NCI-H748 (cell line): ENCODE measurements at regions not wholly inside any gene's neighbourhood (a gene's known extent, or its start where the extent isn't known, plus 50 kb on each side); places are given as distances from the start of the nearest gene placed in this dataset.
A peak's percentile ranks its signal among the peaks of the same experiment; 100 is the strongest.

ENCODE experiments used
- DNase-seq: peaks from one replicate; lab custom pipeline; 2025; ENCODE audit not compliant: unreplicated experiment; lab: John Stamatoyannopoulos, UW

GRCh38 chr15:96882121-96882772, 551.7 kb downstream of the NR2F2 start:
- DNase-seq = no peak

- no peak for DNase-seq
These were observed 557.2 kb downstream of the NR2F2 start for GRCh38 chr15:96887730-96888129.

- DNase-seq = no peak
These were observed 558.3 kb downstream of the NR2F2 start for GRCh38 chr15:96888764-96889163.

- no peak for DNase-seq
These were observed 559.4 kb downstream of the NR2F2 start for GRCh38 chr15:96889734-96890480.

- no peak for DNase-seq
These were observed 560.5 kb downstream of the NR2F2 start for GRCh38 chr15:96891046-96891445.

- DNase-seq = peak; percentile 60
These were observed 562.8 kb downstream of the NR2F2 start for GRCh38 chr15:96893159-96893906.

GRCh38 chr15:96894659-96895058, 564.2 kb downstream of the NR2F2 start:
- no peak for DNase-seq

- no peak for DNase-seq
These were observed 566.3 kb downstream of the NR2F2 start for GRCh38 chr15:96896766-96897165.

- no peak for DNase-seq
These were observed 583.6 kb downstream of the NR2F2 start for GRCh38 chr15:96914081-96914480.

- no peak for DNase-seq
These were observed 586.2 kb downstream of the NR2F2 start for GRCh38 chr15:96916750-96917149.

GRCh38 chr15:96924570-96924969, 594.1 kb downstream of the NR2F2 start:
- no peak for DNase-seq

GRCh38 chr15:96947296-96948229, 617.1 kb downstream of the NR2F2 start:
- peak; percentile 23 for DNase-seq

- no peak for DNase-seq
These were observed 618.5 kb downstream of the NR2F2 start for GRCh38 chr15:96948981-96949380.

GRCh38 chr15:96958721-96959120, 628.2 kb downstream of the NR2F2 start:
- DNase-seq = no peak

GRCh38 chr15:96959501-96959900, 629.0 kb downstream of the NR2F2 start:
- DNase-seq = no peak

GRCh38 chr15:96960711-96961480, 630.4 kb downstream of the NR2F2 start:
- no peak for DNase-seq

- DNase-seq = no peak
These were observed 636.1 kb downstream of the NR2F2 start for GRCh38 chr15:96966554-96966953.

- DNase-seq = no peak
These were observed 639.5 kb downstream of the NR2F2 start for GRCh38 chr15:96969732-96970710.

- DNase-seq = no peak
These were observed 641.7 kb downstream of the NR2F2 start for GRCh38 chr15:96972201-96972600.
